GM18498 (cell line): ENCODE measurements at regions not wholly inside any gene's neighbourhood (a gene's known extent, or its start where the extent isn't known, plus 50 kb on each side); places are given as distances from the start of the nearest gene placed in this dataset.

Experiments used
- ATAC-seq: cut with Tn5 transposase; IDR thresholded peaks from one replicate; pipeline ENCODE4 v1.9.1; 2021; ENCODE audit warnings: mild to moderate bottlenecking, moderate library complexity; ENCODE audit not compliant: unreplicated experiment

GRCh38 chr1:78415165-78415564 is 75.6 kb upstream of the PTGFR start:
- ATAC-seq: no peak

GRCh38 chr1:78419309-78419708 is 71.5 kb upstream of the PTGFR start:
- ATAC-seq: no peak

DNA sequence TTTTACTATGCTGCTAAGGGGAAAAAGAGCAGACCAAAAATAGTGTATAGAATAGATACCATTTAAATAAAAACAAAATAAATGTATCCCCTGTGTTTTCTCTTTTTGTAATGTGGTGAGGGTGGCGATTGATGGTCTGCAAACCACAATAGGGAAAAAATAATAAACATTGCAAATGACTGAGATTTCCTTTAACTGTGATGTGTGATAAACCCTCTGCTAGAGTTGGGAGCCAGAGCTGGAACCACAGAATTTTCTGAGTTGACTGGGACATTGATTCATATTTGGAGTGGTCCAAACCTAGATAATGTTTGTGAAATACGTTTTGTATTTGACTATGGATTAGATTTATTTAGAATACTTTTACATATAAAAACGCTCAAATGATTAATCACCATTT is 70.6 kb upstream of the PTGFR start:
- no peak for ATAC-seq

DNA sequence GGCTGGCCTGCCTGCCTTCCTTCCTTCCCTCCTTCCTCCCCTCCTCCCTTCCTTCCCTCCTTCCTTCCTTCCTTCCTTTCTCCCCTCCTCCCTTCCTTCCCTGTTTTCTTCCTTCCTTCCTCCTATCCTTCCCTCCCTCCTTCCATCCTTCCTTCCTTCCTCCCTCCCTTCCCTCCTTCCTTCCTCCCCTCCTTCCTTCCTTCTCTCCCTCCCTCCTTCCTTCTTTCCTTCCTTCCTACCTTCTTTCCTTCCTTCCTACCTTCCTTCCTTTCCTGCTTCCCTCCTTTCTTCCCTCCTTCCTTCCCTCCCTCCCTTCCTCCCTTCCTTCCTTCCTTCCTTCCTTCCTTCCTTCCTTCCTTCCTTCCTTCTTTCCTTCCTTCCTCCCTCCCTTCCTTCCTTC is 70.1 kb upstream of the PTGFR start:
- ATAC-seq: no peak

- no peak for ATAC-seq
Measured at GRCh38 chr1:78424720-78425119, 66.1 kb upstream of the PTGFR start.

- ATAC-seq: no peak
Measured at GRCh38 chr1:78426408-78426807, 64.4 kb upstream of the PTGFR start.

GRCh38 chr1:78427506-78427905 is 63.3 kb upstream of the PTGFR start:
- no peak for ATAC-seq

DNA sequence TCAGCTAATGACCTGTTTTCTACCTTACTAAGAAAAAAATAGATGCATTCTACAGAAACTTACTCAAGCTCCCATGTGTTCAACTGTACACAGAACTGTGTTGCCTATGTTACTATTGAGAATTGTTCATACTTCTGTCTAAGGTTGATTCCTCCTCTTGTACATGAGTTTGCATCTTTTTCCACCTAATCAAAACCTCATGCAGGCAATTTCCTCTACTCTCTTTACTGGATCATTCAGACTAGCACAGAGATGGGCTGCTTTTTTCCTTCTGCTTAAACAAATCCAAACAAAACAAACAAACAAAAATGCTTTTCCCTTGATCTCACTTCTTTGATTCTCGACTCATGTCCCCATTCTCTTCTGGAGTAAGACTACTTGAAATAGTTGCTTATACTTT is 58.8 kb upstream of the PTGFR start:
- no peak for ATAC-seq

- no peak for ATAC-seq
Measured at GRCh38 chr1:78434351-78434750, 56.4 kb upstream of the PTGFR start.

GRCh38 chr1:78436961-78437360 is 53.8 kb upstream of the PTGFR start:
- no peak for ATAC-seq

GRCh38 chr1:78437396-78437795 is 53.4 kb upstream of the PTGFR start:
- no peak for ATAC-seq

DNA sequence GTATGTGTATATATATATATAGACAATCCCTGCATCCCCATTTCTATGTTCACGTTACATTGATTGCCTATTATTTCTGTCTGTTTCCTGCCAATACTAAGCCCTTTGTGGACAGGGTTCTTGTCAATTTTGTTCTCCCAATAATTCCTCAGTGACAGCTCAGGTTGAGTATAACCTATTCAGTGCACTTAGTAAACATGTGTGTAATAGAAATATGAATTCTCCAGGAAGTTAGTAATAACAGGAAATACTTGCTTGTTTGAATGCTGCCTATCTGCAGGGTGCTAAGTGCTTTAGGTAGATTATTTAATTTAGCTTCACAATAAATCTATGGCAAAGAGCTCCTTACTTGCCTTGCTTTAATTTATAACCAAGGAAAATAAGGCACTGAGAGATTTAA is 52.8 kb upstream of the PTGFR start:
- no peak for ATAC-seq

- no peak for ATAC-seq
Measured at GRCh38 chr1:78440381-78440793, 50.4 kb upstream of the PTGFR start.
